ENCODE measurements at regions not wholly inside any gene's neighbourhood (a gene's known extent, or its start where the extent isn't known, plus 50 kb on each side); places are given as distances from the start of the nearest gene placed in this dataset.
A peak's percentile ranks its signal among the peaks of the same experiment; 100 is the strongest.

GRCh38 chr2:196420143-196420542 is 219.4 kb upstream of the CCDC150 start:
- DNase-seq, result no peak
- H3K36me3 ChIP-seq (replicated peaks; ENCODE audit: control insufficient read depth, insufficient read depth, low read length), result no peaks in the 10 kb centered on the region
- no peak overlapping the region for H3K4me3 ChIP-seq (ENCODE audit: insufficient read depth, low read depth, low read length)

GRCh38 chr2:196421880-196422279 is 217.6 kb upstream of the CCDC150 start:
- no peaks in the 10 kb centered on the region for H3K27me3 ChIP-seq (ENCODE audit: control insufficient read depth, insufficient read depth, low read length)
- DNase-seq, result no peak
- no peaks in the 10 kb centered on the region for H3K36me3 ChIP-seq (replicated peaks; ENCODE audit: control insufficient read depth, insufficient read depth, low read length)
- H3K4me3 ChIP-seq (ENCODE audit: insufficient read depth, low read depth, low read length), result no peak overlapping the region

More at GRCh38 chr2:196420143-196420542, 219.4 kb upstream of the CCDC150 start:
- H3K27me3 ChIP-seq (ENCODE audit: control insufficient read depth, insufficient read depth, low read length), result no peaks in the 10 kb centered on the region

GRCh38 chr2:196422361-196422760 is 217.2 kb upstream of the CCDC150 start:
- Histone ChIP-seq H3K36me3 (replicated peaks; ENCODE audit: control insufficient read depth, insufficient read depth, low read length) (no peaks in the 10 kb centered on the region), H3K27me3 (ENCODE audit: control insufficient read depth, insufficient read depth, low read length) (no peaks in the 10 kb centered on the region), H3K4me3 (ENCODE audit: insufficient read depth, low read depth, low read length) (no peak overlapping the region)
- no peak for DNase-seq

GRCh38 chr2:196426122-196426521 is 213.4 kb upstream of the CCDC150 start:
- no peak overlapping the region for H3K4me3 ChIP-seq (ENCODE audit: insufficient read depth, low read depth, low read length)
- no peaks in the 10 kb centered on the region for H3K36me3 ChIP-seq (replicated peaks; ENCODE audit: control insufficient read depth, insufficient read depth, low read length)
- no peak for DNase-seq
- no peaks in the 10 kb centered on the region for H3K27me3 ChIP-seq (ENCODE audit: control insufficient read depth, insufficient read depth, low read length)

GRCh38 chr2:196427986-196428634 is 211.4 kb upstream of the CCDC150 start:
- H3K4me3 ChIP-seq (ENCODE audit: insufficient read depth, low read depth, low read length), result no peak overlapping the region
- H3K27me3 ChIP-seq (ENCODE audit: control insufficient read depth, insufficient read depth, low read length), result no peaks in the 10 kb centered on the region
- H3K36me3 ChIP-seq (replicated peaks; ENCODE audit: control insufficient read depth, insufficient read depth, low read length), result no peaks in the 10 kb centered on the region
- no peak for DNase-seq

- no peak for DNase-seq
- H3K27me3 ChIP-seq (ENCODE audit: control insufficient read depth, insufficient read depth, low read length), result no peaks in the 10 kb centered on the region
- no peak overlapping the region for H3K4me3 ChIP-seq (ENCODE audit: insufficient read depth, low read depth, low read length)
- H3K36me3 ChIP-seq (replicated peaks; ENCODE audit: control insufficient read depth, insufficient read depth, low read length), result no peaks in the 10 kb centered on the region
Observed at GRCh38 chr2:196431076-196431475, 208.4 kb upstream of the CCDC150 start.

GRCh38 chr2:196431957-196432356 is 207.6 kb upstream of the CCDC150 start:
- Histone ChIP-seq H3K36me3 (replicated peaks; ENCODE audit: control insufficient read depth, insufficient read depth, low read length) (no peaks in the 10 kb centered on the region), H3K27me3 (ENCODE audit: control insufficient read depth, insufficient read depth, low read length) (no peaks in the 10 kb centered on the region), H3K4me3 (ENCODE audit: insufficient read depth, low read depth, low read length) (no peak overlapping the region)
- peak; percentile 47 for DNase-seq

GRCh38 chr2:196433116-196433515 is 206.4 kb upstream of the CCDC150 start:
- DNase-seq, result no peak
- Histone ChIP-seq H3K4me3 (ENCODE audit: insufficient read depth, low read depth, low read length) (no peak overlapping the region), H3K36me3 (replicated peaks; ENCODE audit: control insufficient read depth, insufficient read depth, low read length) (no peaks in the 10 kb centered on the region), H3K27me3 (ENCODE audit: control insufficient read depth, insufficient read depth, low read length) (no peaks in the 10 kb centered on the region)

GRCh38 chr2:196434217-196434616 is 205.3 kb upstream of the CCDC150 start:
- no peak overlapping the region for H3K4me3 ChIP-seq (ENCODE audit: insufficient read depth, low read depth, low read length)
- H3K27me3 ChIP-seq (ENCODE audit: control insufficient read depth, insufficient read depth, low read length), result no peaks in the 10 kb centered on the region
- DNase-seq, result no peak
- no peaks in the 10 kb centered on the region for H3K36me3 ChIP-seq (replicated peaks; ENCODE audit: control insufficient read depth, insufficient read depth, low read length)

GRCh38 chr2:196435189-196435588 is 204.3 kb upstream of the CCDC150 start:
- DNase-seq, result no peak
- no peaks in the 10 kb centered on the region for H3K36me3 ChIP-seq (replicated peaks; ENCODE audit: control insufficient read depth, insufficient read depth, low read length)
- H3K4me3 ChIP-seq (ENCODE audit: insufficient read depth, low read depth, low read length), result no peak overlapping the region
- H3K27me3 ChIP-seq (ENCODE audit: control insufficient read depth, insufficient read depth, low read length), result no peaks in the 10 kb centered on the region

GRCh38 chr2:196437626-196438025 is 201.9 kb upstream of the CCDC150 start:
- no peak for DNase-seq

GRCh38 chr2:196439760-196440159 is 199.8 kb upstream of the CCDC150 start:
- Histone ChIP-seq H3K4me3 (ENCODE audit: insufficient read depth, low read depth, low read length) (no peak overlapping the region), H3K27me3 (ENCODE audit: control insufficient read depth, insufficient read depth, low read length) (no peaks in the 10 kb centered on the region), H3K36me3 (replicated peaks; ENCODE audit: control insufficient read depth, insufficient read depth, low read length) (no peaks in the 10 kb centered on the region)
- DNase-seq, result no peak

More at GRCh38 chr2:196437626-196438025, 201.9 kb upstream of the CCDC150 start:
- Histone ChIP-seq H3K36me3 (replicated peaks; ENCODE audit: control insufficient read depth, insufficient read depth, low read length) (no peaks in the 10 kb centered on the region), H3K27me3 (ENCODE audit: control insufficient read depth, insufficient read depth, low read length) (no peaks in the 10 kb centered on the region), H3K4me3 (ENCODE audit: insufficient read depth, low read depth, low read length) (no peak overlapping the region)

- Histone ChIP-seq H3K36me3 (replicated peaks; ENCODE audit: control insufficient read depth, insufficient read depth, low read length) (no peaks in the 10 kb centered on the region), H3K4me3 (ENCODE audit: insufficient read depth, low read depth, low read length) (no peak overlapping the region), H3K27me3 (ENCODE audit: control insufficient read depth, insufficient read depth, low read length) (no peaks in the 10 kb centered on the region)
- DNase-seq, result no peak
Observed at GRCh38 chr2:196440413-196440812, 199.1 kb upstream of the CCDC150 start.

GRCh38 chr2:196441527-196441926 is 198.0 kb upstream of the CCDC150 start:
- no peaks in the 10 kb centered on the region for H3K36me3 ChIP-seq (replicated peaks; ENCODE audit: control insufficient read depth, insufficient read depth, low read length)
- no peak for DNase-seq
- no peaks in the 10 kb centered on the region for H3K27me3 ChIP-seq (ENCODE audit: control insufficient read depth, insufficient read depth, low read length)
- no peak overlapping the region for H3K4me3 ChIP-seq (ENCODE audit: insufficient read depth, low read depth, low read length)

GRCh38 chr2:196442211-196442610 is 197.3 kb upstream of the CCDC150 start:
- no peak for DNase-seq
- H3K4me3 ChIP-seq (ENCODE audit: insufficient read depth, low read depth, low read length), result no peak overlapping the region
- H3K27me3 ChIP-seq (ENCODE audit: control insufficient read depth, insufficient read depth, low read length), result no peaks in the 10 kb centered on the region
- no peaks in the 10 kb centered on the region for H3K36me3 ChIP-seq (replicated peaks; ENCODE audit: control insufficient read depth, insufficient read depth, low read length)

- no peaks in the 10 kb centered on the region for H3K27me3 ChIP-seq (ENCODE audit: control insufficient read depth, insufficient read depth, low read length)
- H3K36me3 ChIP-seq (replicated peaks; ENCODE audit: control insufficient read depth, insufficient read depth, low read length), result no peaks in the 10 kb centered on the region
- no peak overlapping the region for H3K4me3 ChIP-seq (ENCODE audit: insufficient read depth, low read depth, low read length)
- DNase-seq, result no peak
Observed at GRCh38 chr2:196444442-196444841, 195.1 kb upstream of the CCDC150 start.
